ENCODE measurements at regions not wholly inside any gene's neighbourhood (a gene's known extent, or its start where the extent isn't known, plus 50 kb on each side); places are given as distances from the start of the nearest gene placed in this dataset.

GRCh38 chr3:144556392-144556791, 584.8 kb downstream of the DIPK2A start:
- no peak for ATAC-seq
- no peaks in the 10 kb centered on the region for H3K36me3 ChIP-seq
- WGBS, 2 donors (ENCODE audit: low coverage in 1 of 2): 71 to 84% methylated on average over 3 of the region's 3 CpGs
- no peaks in the 10 kb centered on the region for H3K4me1 ChIP-seq
- H3K9me3 ChIP-seq: no peaks in the 10 kb centered on the region
- TF ChIP-seq POLR2AphosphoS5 (IDR thresholded peaks at IDR 0.05) (no peak), EP300 (IDR thresholded peaks at IDR 0.05) (no peak)
- TF ChIP-seq, protein P1, sequence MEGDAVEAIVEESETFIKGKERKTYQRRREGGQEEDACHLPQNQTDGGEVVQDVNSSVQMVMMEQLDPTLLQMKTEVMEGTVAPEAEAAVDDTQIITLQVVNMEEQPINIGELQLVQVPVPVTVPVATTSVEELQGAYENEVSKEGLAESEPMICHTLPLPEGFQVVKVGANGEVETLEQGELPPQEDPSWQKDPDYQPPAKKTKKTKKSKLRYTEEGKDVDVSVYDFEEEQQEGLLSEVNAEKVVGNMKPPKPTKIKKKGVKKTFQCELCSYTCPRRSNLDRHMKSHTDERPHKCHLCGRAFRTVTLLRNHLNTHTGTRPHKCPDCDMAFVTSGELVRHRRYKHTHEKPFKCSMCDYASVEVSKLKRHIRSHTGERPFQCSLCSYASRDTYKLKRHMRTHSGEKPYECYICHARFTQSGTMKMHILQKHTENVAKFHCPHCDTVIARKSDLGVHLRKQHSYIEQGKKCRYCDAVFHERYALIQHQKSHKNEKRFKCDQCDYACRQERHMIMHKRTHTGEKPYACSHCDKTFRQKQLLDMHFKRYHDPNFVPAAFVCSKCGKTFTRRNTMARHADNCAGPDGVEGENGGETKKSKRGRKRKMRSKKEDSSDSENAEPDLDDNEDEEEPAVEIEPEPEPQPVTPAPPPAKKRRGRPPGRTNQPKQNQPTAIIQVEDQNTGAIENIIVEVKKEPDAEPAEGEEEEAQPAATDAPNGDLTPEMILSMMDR (IDR thresholded peaks at IDR 0.05): no peak
- no peaks in the 10 kb centered on the region for H3K27me3 ChIP-seq
- no peak overlapping the region for H3K4me3 ChIP-seq
- H3K27ac ChIP-seq: no peak overlapping the region

GRCh38 chr3:144557515-144557914, 585.9 kb downstream of the DIPK2A start:
- Histone ChIP-seq H3K36me3 (no peaks in the 10 kb centered on the region), H3K4me3 (no peak overlapping the region), H3K27me3 (no peaks in the 10 kb centered on the region), H3K9me3 (no peaks in the 10 kb centered on the region), H3K27ac (no peak overlapping the region), H3K4me1 (no peaks in the 10 kb centered on the region)
- ATAC-seq: no peak
- WGBS, 2 donors (ENCODE audit: low coverage in 1 of 2): 83 to 100% methylated on average over 1 of the region's 2 CpGs
- TF ChIP-seq, protein P1 (IDR thresholded peaks at IDR 0.05): no peak
- no peak for TF ChIP-seq EP300 (IDR thresholded peaks at IDR 0.05)

DNA sequence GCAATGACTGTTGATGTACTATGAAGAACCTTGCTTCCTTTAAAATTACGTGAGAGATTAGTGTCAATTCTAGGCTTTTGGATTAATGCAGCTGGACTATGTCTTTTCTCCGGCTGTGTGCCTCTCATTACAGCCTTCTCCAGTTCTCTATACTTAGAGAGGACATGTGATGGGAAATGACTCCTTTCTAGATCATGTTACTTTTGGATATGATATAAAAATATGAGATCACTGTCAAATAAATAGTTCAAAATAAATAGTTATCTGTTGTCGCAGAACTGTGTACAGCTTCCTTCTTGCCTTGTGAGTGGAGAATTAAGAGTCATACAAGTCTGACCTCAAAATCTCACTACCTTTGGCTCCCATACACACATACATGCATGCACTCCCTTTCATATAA, 592.4 kb downstream of the DIPK2A start:
- no peaks in the 10 kb centered on the region for H3K9me3 ChIP-seq
- H3K27ac ChIP-seq: no peak overlapping the region
- ATAC-seq: no peak
- no peaks in the 10 kb centered on the region for H3K4me1 ChIP-seq
- H3K27me3 ChIP-seq: no peaks in the 10 kb centered on the region
- no peaks in the 10 kb centered on the region for H3K36me3 ChIP-seq
- 56 to 67% methylated on average over 3 of the region's 3 CpGs for WGBS, 2 donors (ENCODE audit: low coverage in 1 of 2)
- no peak overlapping the region for H3K4me3 ChIP-seq
- TF ChIP-seq EP300 (IDR thresholded peaks at IDR 0.05) (no peak), POLR2A (IDR thresholded peaks at IDR 0.05) (no peak), POLR2AphosphoS5 (IDR thresholded peaks at IDR 0.05) (no peak)
- TF ChIP-seq, protein P1 (IDR thresholded peaks at IDR 0.05): no peak

DNA sequence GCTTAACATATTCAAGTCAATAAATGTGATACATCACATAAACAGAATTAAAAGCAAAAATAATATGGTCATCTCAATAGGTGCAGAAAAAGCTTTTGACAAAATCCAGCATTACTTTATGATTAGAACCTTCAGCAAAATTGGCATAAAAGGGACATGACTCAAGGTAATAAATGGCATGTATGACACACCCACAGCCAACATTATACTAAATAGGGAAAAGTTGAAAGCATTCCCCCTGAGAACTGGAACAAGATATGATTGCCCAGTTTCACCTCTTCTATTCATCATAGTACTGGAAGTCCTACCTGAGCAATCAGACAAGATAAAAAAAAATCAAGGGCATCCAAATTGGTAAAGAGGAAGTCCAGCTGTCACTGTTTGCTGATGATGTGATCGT, 594.7 kb downstream of the DIPK2A start:
- H3K4me1 ChIP-seq: no peaks in the 10 kb centered on the region
- no peak for ATAC-seq
- H3K36me3 ChIP-seq: no peaks in the 10 kb centered on the region
- TF ChIP-seq POLR2A (IDR thresholded peaks at IDR 0.05): no peak
- TF ChIP-seq, protein P1 (IDR thresholded peaks at IDR 0.05): no peak
- no peak for TF ChIP-seq POLR2AphosphoS5 (IDR thresholded peaks at IDR 0.05)
- no peak for TF ChIP-seq EP300 (IDR thresholded peaks at IDR 0.05)
- H3K27me3 ChIP-seq: no peaks in the 10 kb centered on the region
- WGBS, 2 donors (ENCODE audit: low coverage in 1 of 2): 100% methylated on average over 1 of the region's 1 CpG
- no peak overlapping the region for H3K27ac ChIP-seq
- H3K4me3 ChIP-seq: no peak overlapping the region
- no peaks in the 10 kb centered on the region for H3K9me3 ChIP-seq

DNA sequence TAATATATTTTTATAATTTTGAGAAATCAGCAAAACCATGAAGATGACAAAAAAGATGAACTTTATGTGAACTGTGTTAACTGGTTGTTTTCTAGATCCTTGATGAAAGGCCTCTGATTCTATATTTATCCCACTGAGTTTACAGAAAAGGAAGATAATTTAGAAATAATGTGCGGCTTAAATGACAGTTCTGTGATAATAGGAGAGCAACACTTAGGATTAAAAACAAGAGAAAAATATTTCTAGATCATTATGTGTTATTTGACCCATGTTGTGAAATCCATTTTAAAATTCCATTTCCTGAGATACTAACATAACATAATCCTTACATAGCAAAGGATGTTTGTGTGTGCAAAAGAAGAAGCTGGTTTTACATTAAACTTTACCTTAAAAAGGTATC, 598.0 kb downstream of the DIPK2A start:
- TF ChIP-seq POLR2AphosphoS5 (IDR thresholded peaks at IDR 0.05): no peak
- TF ChIP-seq, protein P1 (IDR thresholded peaks at IDR 0.05): no peak
- no peak for TF ChIP-seq POLR2A (IDR thresholded peaks at IDR 0.05)
- no peak for TF ChIP-seq EP300 (IDR thresholded peaks at IDR 0.05)
- WGBS, 2 donors (ENCODE audit: low coverage in 1 of 2): 50 to 53% methylated on average over 1 of the region's 1 CpG
- Histone ChIP-seq H3K4me1 (no peaks in the 10 kb centered on the region), H3K4me3 (no peak overlapping the region), H3K36me3 (no peaks in the 10 kb centered on the region), H3K27ac (no peak overlapping the region), H3K9me3 (no peaks in the 10 kb centered on the region), H3K27me3 (no peaks in the 10 kb centered on the region)
- no peak for ATAC-seq
